Muscle layer of duodenum (tissue), 2 donors: ENCODE measurements at regions not wholly inside any gene's neighbourhood (a gene's known extent, or its start where the extent isn't known, plus 50 kb on each side); places are given as distances from the start of the nearest gene placed in this dataset.
"Not testable (repeated sequence)": the region's sequence is repeated elsewhere in the genome, so short reads cannot be mapped to it uniquely, and the experiment has no call there.

Experiments
- H3K27ac ChIP-seq: one replicate; pipeline ENCODE4 v1.7.0; 2013; ENCODE audit warnings: mild to moderate bottlenecking, low read length
- H3K27me3 ChIP-seq: one replicate; pipeline ENCODE4 v1.7.0; 2013; ENCODE audit warnings: low read depth, mild to moderate bottlenecking, control low read depth, low read length
- H3K36me3 ChIP-seq, 2 donors: one replicate each; pipeline ENCODE4 v1.7.0; 2013; ENCODE audit warnings: low read length in 2 of 2, control low read depth in 1 of 2, mild to moderate bottlenecking in 1 of 2; ENCODE audit not compliant: insufficient read depth in 2 of 2, control insufficient read depth in 1 of 2
- H3K4me1 ChIP-seq, 2 donors: one replicate each; pipeline ENCODE4 v1.7.0; 2013; ENCODE audit warnings: low read length in 2 of 2, mild to moderate bottlenecking in 2 of 2, control low read depth in 1 of 2, moderate library complexity in 1 of 2; ENCODE audit not compliant: insufficient read depth in 2 of 2, control insufficient read depth in 1 of 2
- H3K4me3 ChIP-seq, 2 donors: one replicate each; pipeline ENCODE4 v1.7.0; 2013; ENCODE audit warnings: low read length in 2 of 2, low read depth in 1 of 2, mild to moderate bottlenecking in 1 of 2
- H3K9me3 ChIP-seq, 2 donors: one replicate each; pipeline ENCODE4 v1.7.0; 2013; ENCODE audit warnings: low read length in 2 of 2, control low read depth in 1 of 2, mild to moderate bottlenecking in 1 of 2; ENCODE audit not compliant: control insufficient read depth in 1 of 2
- donor health status: healthy.

DNA sequence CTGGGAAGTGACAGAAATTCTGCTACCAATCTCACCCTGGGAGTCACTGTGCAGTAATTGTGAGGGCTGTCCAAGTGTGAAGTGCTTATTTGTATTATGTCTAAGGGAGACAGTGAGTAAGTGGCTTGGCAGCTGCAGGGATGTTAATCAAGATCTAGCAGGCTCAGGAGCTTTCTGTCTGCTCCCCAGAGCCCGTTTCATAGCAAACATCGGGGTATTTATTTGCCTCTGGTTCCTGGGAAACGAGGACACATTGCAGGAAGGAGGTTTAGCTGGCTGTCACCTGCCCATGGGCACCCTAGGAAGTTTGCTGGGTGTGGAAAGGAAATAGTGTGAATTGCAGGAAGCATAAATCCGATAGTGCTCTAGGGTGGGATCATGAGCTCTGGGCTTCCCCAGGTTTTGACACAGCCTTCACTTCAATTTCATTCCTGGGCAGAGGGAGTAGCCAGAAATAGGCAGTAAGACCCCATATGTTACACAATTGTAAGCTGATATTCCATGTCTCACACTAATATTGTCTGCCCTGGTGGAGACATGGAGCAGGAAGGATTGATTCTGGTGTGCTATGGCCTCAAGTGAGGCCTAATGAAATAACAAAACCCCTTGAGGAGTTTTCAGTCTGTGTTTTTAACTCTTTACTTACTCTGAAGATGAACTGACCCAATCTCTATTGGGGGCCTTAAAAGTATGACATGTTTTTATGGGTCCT lies 74.1 kb upstream of the MITF start:
- Histone ChIP-seq H3K27me3 (no peaks in the 10 kb centered on the region), H3K9me3 (peaks cover 0 to 3% of the 10 kb centered on the region in 2 donors), H3K4me1 (peaks cover 0 to 7% of the 10 kb centered on the region in 2 donors), H3K36me3 (no peaks in the 10 kb centered on the region), H3K27ac (no peak overlapping the region), H3K4me3 (no peak overlapping the region)

DNA sequence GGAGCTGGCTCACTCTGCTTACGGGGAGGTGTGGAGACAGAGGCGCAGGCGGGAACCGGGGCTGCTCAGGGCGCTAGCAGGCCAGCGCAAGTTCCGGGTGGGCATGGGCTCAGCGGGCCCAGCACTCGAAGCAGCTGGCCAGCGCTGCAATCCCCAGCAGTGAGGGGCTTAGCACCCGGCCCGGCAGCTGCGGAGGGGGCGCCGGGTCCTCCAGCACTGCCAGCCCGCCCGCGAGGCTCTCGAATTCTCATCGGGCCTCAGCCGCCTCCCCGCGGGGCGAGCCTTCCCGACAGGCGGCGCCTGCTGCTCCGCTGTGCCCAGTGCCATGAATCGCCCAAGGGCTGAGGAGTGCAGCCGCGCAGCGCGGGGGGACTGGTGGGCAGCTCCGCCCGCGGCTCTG lies 78.6 kb upstream of the MITF start:
- no peaks in the 10 kb centered on the region for H3K36me3 ChIP-seq
- no peaks in the 10 kb centered on the region for H3K27me3 ChIP-seq
- H3K4me1 ChIP-seq: peaks cover 0 to 7% of the 10 kb centered on the region in 2 donors
- no peak overlapping the region for H3K4me3 ChIP-seq
- no peak overlapping the region for H3K27ac ChIP-seq
- peaks cover 0 to 3% of the 10 kb centered on the region in 2 donors for H3K9me3 ChIP-seq

DNA sequence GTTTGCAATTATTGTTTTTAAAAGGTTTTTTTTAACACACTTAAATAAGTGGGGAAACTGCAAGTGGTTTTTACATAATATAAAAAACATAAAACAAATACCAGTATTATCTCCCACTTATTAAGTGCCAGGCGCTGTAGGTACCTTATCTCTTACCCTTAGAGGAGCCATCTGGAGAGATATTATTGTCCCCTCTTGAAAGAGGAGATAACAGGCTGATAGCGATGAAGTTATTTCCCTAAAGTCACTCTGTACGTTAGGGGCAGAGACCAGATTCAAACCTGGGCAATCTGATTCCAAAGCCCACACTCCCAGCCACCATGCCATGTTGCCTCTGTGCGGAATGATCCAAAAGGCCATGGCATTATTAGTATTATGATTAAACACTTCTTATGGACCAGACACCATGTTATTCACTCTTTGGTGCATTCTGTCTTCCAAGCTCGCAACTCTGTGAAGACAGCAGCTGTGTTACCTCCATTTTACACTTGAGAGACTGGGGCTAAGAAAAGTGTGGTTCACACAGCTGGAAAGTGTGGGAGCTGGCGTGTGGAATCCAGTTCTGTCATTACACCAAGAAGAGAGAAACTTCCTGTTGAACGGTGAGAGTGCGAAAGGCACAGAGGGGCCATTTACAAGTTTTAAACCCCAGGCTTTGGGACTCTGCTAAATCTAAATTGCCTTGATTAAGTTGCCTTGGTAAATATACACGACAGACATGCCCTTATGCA lies 79.9 kb upstream of the MITF start:
- no peak overlapping the region for H3K4me3 ChIP-seq
- peaks cover 0 to 3% of the 10 kb centered on the region in 2 donors for H3K9me3 ChIP-seq
- H3K36me3 ChIP-seq: no peaks in the 10 kb centered on the region
- H3K27ac ChIP-seq: no peak overlapping the region
- H3K27me3 ChIP-seq: no peaks in the 10 kb centered on the region
- no peaks in the 10 kb centered on the region for H3K4me1 ChIP-seq

DNA sequence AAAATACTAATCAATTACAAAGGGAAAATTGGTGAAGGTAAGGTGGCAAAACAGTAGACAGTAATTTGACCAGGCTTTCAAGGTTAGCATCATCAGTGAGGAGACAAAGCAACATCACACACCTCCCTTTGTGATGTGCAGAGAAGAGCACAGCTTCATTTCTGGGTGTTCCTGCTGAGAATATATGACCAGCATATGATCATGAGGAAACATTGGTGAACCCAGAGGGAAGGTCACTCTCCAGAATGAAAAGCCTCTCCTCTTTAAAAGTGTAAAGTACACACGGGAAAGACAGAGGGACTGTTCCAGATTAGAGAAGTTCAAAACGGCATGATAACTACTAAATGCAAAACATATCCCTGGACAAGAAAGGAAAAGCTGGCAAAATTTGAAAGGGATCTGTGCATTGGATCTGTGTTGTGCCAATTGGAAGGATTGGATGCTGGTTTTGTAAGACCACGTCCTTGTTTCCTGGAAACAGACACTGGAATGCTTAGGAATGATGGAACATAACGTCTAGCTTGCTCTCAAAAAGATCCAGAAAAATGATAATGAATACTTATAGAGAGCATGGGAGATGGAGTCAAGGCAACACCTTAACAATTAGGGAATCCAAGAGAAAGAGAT lies 80.6 kb upstream of the MITF start:
- Histone ChIP-seq H3K27ac (no peak overlapping the region), H3K36me3 (no peaks in the 10 kb centered on the region), H3K9me3 (peaks cover 0 to 3% of the 10 kb centered on the region in 2 donors), H3K27me3 (no peaks in the 10 kb centered on the region), H3K4me1 (no peaks in the 10 kb centered on the region), H3K4me3 (no peak overlapping the region)

DNA sequence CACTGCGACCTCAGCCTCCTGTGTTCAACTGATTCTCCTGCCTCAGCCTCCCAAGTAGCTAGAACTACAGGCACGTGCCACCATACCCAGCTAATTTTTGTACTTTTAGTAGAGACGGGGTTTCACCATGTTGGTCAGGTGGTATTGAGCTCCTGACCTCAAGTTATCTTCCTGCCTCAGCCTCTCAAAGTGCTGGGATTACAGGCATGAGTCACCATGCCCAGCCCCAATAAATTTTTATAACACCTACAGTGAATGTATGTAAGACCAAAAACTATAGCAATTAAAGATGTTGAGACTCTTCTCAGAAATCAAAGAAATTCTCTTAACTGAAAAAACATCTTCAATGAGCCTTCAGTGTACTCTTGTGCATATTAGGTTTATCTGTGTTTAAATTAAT lies 82.2 kb upstream of the MITF start:
- not testable (repeated sequence) for H3K4me3 ChIP-seq, H3K27ac ChIP-seq, H3K36me3 ChIP-seq, H3K27me3 ChIP-seq, H3K4me1 ChIP-seq, H3K9me3 ChIP-seq

DNA sequence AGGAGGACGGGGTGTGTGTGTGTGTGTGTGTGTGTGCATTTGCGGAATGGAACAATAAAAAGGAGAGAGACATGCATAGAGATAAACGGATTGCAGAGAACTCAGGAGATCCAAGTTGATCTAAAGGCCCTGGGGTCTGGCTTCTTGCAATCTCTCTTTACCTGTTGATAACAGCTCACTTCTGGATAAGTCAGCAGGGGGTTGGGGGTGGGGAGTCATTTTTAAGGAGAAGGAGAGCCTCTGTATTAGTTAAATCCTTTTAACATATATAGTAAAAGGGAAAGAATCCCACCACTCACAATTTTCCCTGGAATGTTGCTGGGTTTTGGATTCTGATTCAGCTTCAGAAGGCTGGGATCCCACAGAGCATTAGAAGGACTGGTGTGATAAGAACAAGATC lies 87.5 kb upstream of the MITF start:
- no peaks in the 10 kb centered on the region for H3K36me3 ChIP-seq
- H3K27ac ChIP-seq: no peak overlapping the region
- H3K4me1 ChIP-seq: peaks cover 0 to 10% of the 10 kb centered on the region in 2 donors
- H3K4me3 ChIP-seq: no peak overlapping the region
- no peaks in the 10 kb centered on the region for H3K27me3 ChIP-seq
- no peaks in the 10 kb centered on the region for H3K9me3 ChIP-seq

DNA sequence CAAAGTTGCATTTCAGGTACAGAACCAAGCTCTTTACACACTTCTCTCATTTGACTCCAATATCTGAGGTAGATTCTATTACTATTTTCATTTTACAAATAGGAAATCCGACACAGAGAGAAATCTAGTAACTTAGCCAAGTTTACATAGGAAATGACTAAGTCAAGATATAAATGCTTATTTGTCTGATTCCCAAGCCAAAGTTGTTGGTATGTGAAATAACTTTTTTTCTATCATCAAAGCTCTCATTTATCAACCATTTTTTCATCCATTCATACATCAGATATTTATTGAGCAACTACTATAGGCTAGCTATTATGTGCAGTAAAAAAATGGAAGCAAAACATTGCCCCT lies 89.2 kb upstream of the MITF start:
- H3K4me1 ChIP-seq: peaks cover 0 to 10% of the 10 kb centered on the region in 2 donors
- H3K27me3 ChIP-seq: no peaks in the 10 kb centered on the region
- H3K27ac ChIP-seq: no peak overlapping the region
- H3K4me3 ChIP-seq: no peak overlapping the region
- H3K9me3 ChIP-seq: no peaks in the 10 kb centered on the region
- no peaks in the 10 kb centered on the region for H3K36me3 ChIP-seq

DNA sequence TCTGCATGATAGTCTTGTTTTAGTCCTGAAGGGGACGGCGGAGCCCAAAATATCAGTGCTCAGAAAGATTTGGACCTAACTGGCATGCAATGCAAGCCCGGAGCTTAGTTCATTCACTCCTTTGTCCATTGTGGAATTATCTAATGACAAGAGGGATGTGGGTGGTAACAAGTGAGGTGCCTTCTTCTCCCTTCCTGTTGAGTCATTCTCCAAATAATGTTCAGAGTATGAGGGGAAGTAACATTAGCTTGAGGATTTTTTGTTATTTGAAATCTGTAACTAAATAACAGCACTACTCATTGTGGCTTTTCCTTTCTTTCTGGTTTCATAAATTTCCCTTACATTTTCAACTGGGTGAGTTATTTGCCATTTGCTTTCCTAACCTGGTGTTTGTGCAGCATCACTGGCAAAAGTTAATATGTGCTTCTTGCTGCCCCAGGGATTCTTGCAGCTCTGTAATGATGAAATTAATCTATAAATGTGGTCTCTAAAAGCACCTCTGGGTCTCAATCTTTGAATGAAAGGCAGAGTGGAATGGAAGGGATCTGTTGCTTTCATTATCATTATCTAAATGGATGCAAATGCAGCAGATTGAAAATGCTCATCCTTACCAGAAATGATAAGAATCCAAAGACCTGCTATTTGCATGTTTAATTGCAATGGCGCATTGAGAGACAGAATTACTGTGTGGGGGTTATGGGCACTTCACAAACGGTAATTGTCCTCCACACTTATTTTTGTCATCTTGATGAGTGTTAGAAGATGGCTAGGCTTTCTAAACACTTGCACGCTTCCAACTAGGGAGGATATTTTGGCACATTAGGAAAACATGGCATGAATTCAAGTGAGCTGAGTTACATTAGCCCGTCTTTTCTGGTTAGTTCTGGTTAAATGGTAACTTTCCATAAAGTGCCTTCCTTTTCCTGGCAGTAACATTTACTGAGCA lies 89.9 kb upstream of the MITF start:
- Histone ChIP-seq H3K9me3 (no peaks in the 10 kb centered on the region), H3K36me3 (no peaks in the 10 kb centered on the region), H3K4me3 (no peak overlapping the region), H3K4me1 (peaks cover 0 to 10% of the 10 kb centered on the region in 2 donors), H3K27ac (no peak overlapping the region), H3K27me3 (no peaks in the 10 kb centered on the region)

DNA sequence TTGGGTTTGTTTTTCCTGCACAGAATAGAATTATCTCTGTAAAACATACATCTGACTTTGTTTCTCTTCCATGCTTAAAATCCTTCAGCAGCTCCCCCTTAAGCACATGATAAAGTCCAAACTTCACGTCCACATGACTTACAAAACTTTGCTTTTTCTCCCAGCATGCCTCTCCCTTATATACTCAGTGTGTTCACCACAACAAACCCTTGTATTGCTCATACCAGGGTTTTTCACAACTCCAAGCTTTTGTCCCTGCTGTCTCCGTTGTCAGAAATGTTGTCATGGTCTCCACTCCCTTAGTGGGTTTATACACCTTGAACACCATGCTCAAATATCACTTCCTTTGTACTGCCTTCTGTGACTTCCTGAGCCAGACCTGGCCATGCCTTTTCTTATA lies 91.1 kb upstream of the MITF start:
- Histone ChIP-seq H3K27me3 (no peaks in the 10 kb centered on the region), H3K4me1 (peaks cover 0 to 10% of the 10 kb centered on the region in 2 donors), H3K27ac (no peak overlapping the region), H3K36me3 (no peaks in the 10 kb centered on the region), H3K9me3 (no peaks in the 10 kb centered on the region), H3K4me3 (no peak overlapping the region)

DNA sequence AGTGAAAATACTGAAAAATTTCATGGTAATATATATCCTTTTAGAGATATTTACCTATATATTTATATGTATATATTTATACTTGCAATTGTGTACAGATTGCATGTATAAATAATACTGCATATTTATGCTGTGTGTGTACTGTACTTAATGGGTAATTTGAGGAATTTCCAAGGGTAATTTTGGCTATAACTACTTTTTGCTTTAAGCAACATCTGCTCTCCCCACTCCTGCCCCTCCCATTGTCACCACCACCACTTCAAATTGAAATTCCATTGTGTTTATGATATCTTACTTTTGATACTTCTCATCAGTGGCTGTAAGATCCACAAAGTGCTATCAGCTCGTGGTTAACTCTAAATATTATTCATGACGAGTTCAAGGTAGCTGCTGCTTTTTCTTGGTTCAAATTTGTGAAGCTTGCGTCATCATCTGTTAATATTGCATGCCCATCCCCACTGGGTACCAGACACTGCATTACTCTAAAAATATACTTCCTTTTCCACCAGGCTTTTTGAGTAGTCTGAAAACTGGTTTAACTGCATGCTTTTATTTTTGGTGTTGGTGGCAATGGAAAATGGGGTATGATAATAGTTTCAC lies 91.7 kb upstream of the MITF start:
- peaks cover 0 to 10% of the 10 kb centered on the region in 2 donors for H3K4me1 ChIP-seq
- H3K9me3 ChIP-seq: no peaks in the 10 kb centered on the region
- no peak overlapping the region for H3K27ac ChIP-seq
- no peaks in the 10 kb centered on the region for H3K36me3 ChIP-seq
- H3K27me3 ChIP-seq: no peaks in the 10 kb centered on the region
- no peak overlapping the region for H3K4me3 ChIP-seq
